ENCODE measurements at regions not wholly inside any gene's neighbourhood (a gene's known extent, or its start where the extent isn't known, plus 50 kb on each side); places are given as distances from the start of the nearest gene placed in this dataset.

DNA sequence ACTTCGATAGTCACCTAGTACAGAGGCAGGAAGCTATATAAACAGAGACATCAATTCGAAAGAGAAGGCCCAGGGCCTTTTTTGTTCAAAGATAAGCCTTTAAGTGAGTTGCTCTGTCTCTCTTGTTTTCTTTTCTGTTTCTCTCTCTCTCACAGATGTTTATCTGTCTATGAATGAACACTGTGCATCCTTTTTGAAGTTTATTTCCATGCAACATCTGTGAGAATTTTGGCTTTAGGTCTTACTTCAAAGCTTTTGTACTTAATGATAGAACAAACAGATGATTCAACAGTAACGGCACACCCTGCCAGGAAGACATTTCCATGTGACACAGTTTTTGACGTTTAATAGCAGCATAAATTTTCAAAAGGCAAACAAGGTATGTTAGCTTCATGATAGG lies 1413.1 kb upstream of the CDH6 start (continued):
- TF ChIP-seq, protein P1, sequence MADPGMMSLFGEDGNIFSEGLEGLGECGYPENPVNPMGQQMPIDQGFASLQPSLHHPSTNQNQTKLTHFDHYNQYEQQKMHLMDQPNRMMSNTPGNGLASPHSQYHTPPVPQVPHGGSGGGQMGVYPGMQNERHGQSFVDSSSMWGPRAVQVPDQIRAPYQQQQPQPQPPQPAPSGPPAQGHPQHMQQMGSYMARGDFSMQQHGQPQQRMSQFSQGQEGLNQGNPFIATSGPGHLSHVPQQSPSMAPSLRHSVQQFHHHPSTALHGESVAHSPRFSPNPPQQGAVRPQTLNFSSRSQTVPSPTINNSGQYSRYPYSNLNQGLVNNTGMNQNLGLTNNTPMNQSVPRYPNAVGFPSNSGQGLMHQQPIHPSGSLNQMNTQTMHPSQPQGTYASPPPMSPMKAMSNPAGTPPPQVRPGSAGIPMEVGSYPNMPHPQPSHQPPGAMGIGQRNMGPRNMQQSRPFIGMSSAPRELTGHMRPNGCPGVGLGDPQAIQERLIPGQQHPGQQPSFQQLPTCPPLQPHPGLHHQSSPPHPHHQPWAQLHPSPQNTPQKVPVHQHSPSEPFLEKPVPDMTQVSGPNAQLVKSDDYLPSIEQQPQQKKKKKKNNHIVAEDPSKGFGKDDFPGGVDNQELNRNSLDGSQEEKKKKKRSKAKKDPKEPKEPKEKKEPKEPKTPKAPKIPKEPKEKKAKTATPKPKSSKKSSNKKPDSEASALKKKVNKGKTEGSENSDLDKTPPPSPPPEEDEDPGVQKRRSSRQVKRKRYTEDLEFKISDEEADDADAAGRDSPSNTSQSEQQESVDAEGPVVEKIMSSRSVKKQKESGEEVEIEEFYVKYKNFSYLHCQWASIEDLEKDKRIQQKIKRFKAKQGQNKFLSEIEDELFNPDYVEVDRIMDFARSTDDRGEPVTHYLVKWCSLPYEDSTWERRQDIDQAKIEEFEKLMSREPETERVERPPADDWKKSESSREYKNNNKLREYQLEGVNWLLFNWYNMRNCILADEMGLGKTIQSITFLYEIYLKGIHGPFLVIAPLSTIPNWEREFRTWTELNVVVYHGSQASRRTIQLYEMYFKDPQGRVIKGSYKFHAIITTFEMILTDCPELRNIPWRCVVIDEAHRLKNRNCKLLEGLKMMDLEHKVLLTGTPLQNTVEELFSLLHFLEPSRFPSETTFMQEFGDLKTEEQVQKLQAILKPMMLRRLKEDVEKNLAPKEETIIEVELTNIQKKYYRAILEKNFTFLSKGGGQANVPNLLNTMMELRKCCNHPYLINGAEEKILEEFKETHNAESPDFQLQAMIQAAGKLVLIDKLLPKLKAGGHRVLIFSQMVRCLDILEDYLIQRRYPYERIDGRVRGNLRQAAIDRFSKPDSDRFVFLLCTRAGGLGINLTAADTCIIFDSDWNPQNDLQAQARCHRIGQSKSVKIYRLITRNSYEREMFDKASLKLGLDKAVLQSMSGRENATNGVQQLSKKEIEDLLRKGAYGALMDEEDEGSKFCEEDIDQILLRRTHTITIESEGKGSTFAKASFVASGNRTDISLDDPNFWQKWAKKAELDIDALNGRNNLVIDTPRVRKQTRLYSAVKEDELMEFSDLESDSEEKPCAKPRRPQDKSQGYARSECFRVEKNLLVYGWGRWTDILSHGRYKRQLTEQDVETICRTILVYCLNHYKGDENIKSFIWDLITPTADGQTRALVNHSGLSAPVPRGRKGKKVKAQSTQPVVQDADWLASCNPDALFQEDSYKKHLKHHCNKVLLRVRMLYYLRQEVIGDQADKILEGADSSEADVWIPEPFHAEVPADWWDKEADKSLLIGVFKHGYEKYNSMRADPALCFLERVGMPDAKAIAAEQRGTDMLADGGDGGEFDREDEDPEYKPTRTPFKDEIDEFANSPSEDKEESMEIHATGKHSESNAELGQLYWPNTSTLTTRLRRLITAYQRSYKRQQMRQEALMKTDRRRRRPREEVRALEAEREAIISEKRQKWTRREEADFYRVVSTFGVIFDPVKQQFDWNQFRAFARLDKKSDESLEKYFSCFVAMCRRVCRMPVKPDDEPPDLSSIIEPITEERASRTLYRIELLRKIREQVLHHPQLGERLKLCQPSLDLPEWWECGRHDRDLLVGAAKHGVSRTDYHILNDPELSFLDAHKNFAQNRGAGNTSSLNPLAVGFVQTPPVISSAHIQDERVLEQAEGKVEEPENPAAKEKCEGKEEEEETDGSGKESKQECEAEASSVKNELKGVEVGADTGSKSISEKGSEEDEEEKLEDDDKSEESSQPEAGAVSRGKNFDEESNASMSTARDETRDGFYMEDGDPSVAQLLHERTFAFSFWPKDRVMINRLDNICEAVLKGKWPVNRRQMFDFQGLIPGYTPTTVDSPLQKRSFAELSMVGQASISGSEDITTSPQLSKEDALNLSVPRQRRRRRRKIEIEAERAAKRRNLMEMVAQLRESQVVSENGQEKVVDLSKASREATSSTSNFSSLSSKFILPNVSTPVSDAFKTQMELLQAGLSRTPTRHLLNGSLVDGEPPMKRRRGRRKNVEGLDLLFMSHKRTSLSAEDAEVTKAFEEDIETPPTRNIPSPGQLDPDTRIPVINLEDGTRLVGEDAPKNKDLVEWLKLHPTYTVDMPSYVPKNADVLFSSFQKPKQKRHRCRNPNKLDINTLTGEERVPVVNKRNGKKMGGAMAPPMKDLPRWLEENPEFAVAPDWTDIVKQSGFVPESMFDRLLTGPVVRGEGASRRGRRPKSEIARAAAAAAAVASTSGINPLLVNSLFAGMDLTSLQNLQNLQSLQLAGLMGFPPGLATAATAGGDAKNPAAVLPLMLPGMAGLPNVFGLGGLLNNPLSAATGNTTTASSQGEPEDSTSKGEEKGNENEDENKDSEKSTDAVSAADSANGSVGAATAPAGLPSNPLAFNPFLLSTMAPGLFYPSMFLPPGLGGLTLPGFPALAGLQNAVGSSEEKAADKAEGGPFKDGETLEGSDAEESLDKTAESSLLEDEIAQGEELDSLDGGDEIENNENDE (IDR thresholded peaks at IDR 0.05; ENCODE audit: insufficient replicate concordance, low read length), result no peak
- TF ChIP-seq TBP (IDR thresholded peaks at IDR 0.05; ENCODE audit: low read depth, low read length) (no peak), NRF1 (IDR thresholded peaks at IDR 0.05; ENCODE audit: low read depth, low read length) (no peak), RFX5 (IDR thresholded peaks at IDR 0.05; ENCODE audit: borderline replicate concordance, low read depth, low read length) (no peak), SAP30 (IDR thresholded peaks at IDR 0.05; ENCODE audit: insufficient read depth, insufficient replicate concordance, low read length) (no peak), RNF2 (IDR thresholded peaks at IDR 0.05; ENCODE audit: borderline replicate concordance, low read depth, low read length, missing control alignments, poor library complexity, severe bottlenecking) (no peak), SP1 (IDR thresholded peaks at IDR 0.05; ENCODE audit: low read depth, low read length) (no peak), ZNF274 (IDR thresholded peaks at IDR 0.05; ENCODE audit: borderline replicate concordance, extremely low read depth, low read length) (no peak), EGR1 (IDR thresholded peaks at IDR 0.05; ENCODE audit: borderline replicate concordance, low read depth, low read length) (no peak), CHD2 (IDR thresholded peaks at IDR 0.05; ENCODE audit: low read length) (no peak)

Data from H1 (cell line).